HG02623 (cell line): ENCODE measurements at regions not wholly inside any gene's neighbourhood (a gene's known extent, or its start where the extent isn't known, plus 50 kb on each side); places are given as distances from the start of the nearest gene placed in this dataset.

Experiments used
- ATAC-seq: cut with Tn5 transposase; IDR thresholded peaks from one replicate; pipeline ENCODE4 v1.9.1; 2021; ENCODE audit warnings: moderate library complexity; ENCODE audit not compliant: unreplicated experiment

GRCh38 chr10:76667408-76668370 lies 969.9 kb downstream of the KCNMA1 start:
- ATAC-seq = no peak

GRCh38 chr10:76666891-76667290 lies 970.7 kb downstream of the KCNMA1 start:
- no peak for ATAC-seq

DNA sequence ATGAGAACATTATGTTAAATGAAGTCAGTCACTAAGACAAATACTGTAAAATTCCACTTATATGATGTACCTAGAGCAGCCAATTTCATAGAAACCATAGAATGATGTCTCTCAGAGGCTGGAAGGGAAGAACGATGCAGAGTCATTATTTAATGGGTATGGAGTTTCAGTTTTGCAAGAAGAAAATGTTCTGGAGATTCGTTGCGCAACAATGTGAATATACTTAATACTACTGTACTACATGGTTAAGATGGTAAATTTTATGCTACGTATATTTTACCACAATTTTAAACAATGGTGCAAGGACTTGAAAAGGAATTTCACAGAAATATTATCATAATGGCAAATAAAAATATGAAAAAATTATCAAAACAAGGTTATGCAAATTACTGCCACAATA lies 972.6 kb downstream of the KCNMA1 start:
- no peak for ATAC-seq

DNA sequence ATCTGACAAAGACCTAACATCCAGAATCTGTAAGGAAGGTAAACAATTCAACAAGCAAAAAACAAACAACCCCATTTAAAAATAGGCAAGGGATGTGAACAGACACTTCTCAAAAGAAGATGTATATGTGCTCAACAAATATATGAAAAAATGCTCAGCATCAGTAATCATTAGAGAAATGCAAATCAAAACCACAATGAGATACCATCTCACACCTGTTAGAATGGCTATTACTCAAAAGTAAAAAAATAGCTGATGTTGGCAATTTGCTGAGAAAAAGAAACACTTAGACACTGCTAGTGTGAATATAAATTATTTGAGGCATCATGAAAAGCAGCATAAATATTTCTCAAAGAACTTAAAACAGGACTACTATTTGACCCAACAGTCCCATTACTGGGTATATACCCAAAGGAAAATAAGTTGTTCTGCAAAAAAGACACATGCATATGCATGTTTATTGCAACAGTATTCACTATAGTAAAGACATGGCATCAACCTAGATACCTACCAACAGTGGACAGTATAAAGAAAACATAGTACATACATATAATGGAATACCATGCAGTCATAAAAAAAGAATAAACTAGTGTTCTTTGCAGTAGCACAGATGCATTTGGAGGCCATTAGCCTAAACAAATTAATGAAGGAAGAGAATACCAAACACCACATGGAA lies 980.1 kb downstream of the KCNMA1 start:
- no peak for ATAC-seq

DNA sequence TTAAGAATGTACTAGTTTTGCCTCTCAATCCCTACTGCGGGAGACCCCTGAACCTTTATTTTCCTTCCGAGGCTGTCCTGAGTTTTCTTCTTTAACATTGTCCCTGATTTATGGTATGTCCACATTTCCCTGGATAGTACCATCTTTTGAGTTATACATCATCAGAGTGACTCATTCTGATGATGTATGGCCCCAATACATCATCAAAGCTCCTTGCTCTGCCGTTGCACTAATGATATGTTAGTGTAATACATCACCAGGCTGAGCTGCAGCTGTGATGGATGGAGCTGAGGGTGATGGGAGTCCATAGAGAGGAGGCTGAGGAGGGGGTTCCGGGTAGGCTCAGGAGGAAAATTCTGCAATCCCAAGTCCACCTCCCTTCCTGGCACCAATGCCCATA lies 986.5 kb downstream of the KCNMA1 start:
- ATAC-seq = no peak

DNA sequence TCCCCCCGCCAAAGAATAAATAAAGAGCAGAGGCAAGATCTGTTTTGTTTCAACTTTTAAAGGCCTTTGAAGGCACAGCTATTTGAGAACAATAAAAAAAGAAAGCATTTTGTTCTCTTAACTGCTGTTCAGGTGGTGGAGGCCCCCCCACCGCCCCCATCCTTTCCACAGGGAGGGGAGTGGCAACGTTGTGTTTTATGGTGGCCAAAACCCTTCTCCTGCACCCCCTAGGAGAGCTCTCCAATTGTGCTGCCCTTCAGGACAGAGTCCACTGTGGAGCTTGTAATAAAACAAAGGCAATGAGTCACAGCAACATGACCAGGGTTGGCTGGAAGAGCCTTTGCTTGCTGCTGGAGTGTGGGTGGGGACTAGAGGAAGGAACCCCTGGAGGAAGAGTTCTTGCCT lies 987.9 kb downstream of the KCNMA1 start:
- no peak for ATAC-seq

- ATAC-seq = no peak
These were observed 988.4 kb downstream of the KCNMA1 start for GRCh38 chr10:76649254-76649653.

- ATAC-seq = no peak
These were observed 990.3 kb downstream of the KCNMA1 start for GRCh38 chr10:76647301-76647700.

- ATAC-seq = no peak
These were observed 992.3 kb downstream of the KCNMA1 start for GRCh38 chr10:76645341-76645740.

DNA sequence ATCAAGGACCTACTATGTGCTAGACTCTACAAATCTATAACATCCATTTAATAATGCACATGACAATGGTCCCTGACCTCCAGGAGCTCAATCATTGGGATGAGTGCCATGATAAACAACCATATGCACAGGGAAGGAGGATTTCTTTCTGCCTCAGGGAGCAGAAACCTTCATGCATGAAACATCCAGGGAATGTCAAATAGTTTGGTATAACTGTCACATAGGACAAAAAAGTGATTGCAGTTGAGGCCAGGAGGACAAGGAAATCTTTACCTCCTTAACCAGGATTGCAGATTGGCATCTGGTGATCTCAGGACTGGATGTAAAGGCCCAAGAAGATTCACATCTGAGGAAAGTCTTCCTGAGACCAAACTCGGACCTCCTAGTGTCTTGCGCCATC lies 993.1 kb downstream of the KCNMA1 start:
- ATAC-seq = no peak

DNA sequence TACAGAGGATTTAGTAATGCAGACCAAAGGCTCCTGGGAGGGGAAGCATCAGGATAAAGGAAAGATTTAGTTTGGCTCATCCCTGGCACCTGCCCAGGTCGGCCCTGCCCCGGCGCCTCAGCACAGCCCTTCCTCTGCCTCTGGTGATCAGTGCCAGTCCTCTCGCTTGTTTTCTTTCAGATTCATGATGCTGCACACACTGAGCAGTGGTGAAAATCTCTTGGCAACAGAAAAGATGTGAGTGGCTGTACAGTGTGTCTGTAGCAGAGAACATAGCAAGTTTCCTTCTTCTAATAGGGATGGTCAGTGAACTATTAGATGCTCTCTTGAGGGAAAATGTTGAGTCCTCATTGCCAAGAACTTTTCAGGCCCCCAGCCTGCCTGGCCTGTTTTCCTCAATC lies 994.1 kb downstream of the KCNMA1 start:
- no peak for ATAC-seq

DNA sequence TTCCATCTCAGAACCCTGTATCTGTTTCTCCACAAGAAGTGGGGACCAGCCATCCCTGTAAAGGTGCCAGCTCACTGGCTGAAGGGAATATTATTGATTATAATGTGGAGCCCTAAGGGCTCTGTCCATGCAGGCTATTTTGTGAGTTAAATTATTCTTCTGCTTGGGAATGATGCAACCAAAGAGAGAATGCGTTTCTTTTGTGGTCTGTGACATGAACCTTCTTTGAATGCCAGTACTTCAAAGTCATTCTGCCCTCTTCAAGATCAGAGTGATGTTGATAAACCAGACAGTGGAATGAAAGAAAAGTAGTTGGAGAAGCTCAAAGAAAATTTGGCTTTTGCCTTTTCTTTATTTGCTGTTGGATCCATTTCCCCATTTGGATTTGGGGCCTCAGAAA lies 995.2 kb downstream of the KCNMA1 start:
- ATAC-seq = no peak

- ATAC-seq = no peak
These were observed 996.4 kb downstream of the KCNMA1 start for GRCh38 chr10:76641215-76641614.

GRCh38 chr10:76640806-76641205 lies 996.8 kb downstream of the KCNMA1 start:
- no peak for ATAC-seq

GRCh38 chr10:76632767-76633051 lies 1004.9 kb downstream of the KCNMA1 start:
- no peak for ATAC-seq

GRCh38 chr10:76631884-76632766 lies 1005.5 kb downstream of the KCNMA1 start:
- no peak for ATAC-seq

DNA sequence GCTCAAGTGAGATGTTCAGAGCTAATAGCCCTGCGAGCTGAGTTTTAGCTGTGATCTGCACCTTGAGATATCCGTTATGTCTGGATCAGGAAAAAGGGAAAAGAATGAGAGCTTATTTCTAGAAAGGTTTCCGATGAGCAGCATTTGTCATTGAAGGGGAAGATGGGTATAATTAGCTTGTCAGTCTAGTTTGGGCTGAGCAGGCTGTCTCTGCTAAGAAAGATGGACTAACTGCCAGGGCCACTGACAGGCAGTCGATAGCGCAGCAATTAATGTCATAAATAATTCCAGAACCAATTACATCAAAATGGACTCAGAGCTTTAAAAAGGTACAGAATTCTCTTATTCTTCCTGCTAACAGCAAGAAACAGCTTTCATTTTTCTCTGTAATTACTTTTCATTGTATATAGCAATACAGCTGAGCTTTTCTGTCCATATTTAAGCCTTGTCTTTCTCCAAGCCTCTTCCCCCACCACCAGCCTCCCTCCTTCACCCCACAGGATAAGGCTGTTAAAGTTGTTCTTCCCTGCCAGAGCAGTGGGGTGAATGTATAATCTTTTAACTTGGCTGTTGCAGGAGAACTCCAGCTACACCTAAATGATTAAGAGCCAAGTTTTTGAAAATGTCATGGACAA lies 1006.5 kb downstream of the KCNMA1 start:
- no peak for ATAC-seq

- no peak for ATAC-seq
These were observed 1008.8 kb downstream of the KCNMA1 start for GRCh38 chr10:76628801-76629200.

DNA sequence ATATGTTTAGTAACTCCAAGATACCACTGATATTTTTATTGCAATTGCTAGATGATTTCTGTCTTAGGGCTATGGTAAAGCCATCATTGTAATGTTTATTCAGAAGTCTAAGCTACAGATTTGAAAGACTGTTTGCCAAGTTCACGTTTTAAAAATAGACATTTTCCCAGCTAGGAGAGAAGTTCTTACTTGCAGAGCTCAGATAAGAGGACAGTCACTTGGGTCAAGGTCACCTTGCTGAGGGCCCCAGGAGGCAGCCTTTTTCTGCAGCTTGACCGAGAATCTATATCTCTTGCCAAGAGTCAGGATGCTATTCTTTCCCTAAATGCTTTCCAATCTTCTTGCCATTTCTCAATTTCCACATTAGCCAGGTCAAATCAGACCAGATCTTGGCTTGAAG lies 1011.2 kb downstream of the KCNMA1 start:
- no peak for ATAC-seq

GRCh38 chr10:76624470-76624869 lies 1013.1 kb downstream of the KCNMA1 start:
- ATAC-seq = peak; percentile 85
